Muscle layer of duodenum (tissue), 2 donors: ENCODE measurements at regions not wholly inside any gene's neighbourhood (a gene's known extent, or its start where the extent isn't known, plus 50 kb on each side); places are given as distances from the start of the nearest gene placed in this dataset.
A peak's percentile ranks its signal among the peaks of the same experiment; 100 is the strongest.
"Not testable (repeated sequence)": the region's sequence is repeated elsewhere in the genome, so short reads cannot be mapped to it uniquely, and the experiment has no call there.

ENCODE experiments used
- H3K27ac ChIP-seq: one replicate; pipeline ENCODE4 v1.7.0; 2013; ENCODE audit warnings: mild to moderate bottlenecking, low read length
- H3K27me3 ChIP-seq: one replicate; pipeline ENCODE4 v1.7.0; 2013; ENCODE audit warnings: low read depth, mild to moderate bottlenecking, control low read depth, low read length
- H3K36me3 ChIP-seq, 2 donors: one replicate each; pipeline ENCODE4 v1.7.0; 2013; ENCODE audit warnings: low read length in 2 of 2, control low read depth in 1 of 2, mild to moderate bottlenecking in 1 of 2; ENCODE audit not compliant: insufficient read depth in 2 of 2, control insufficient read depth in 1 of 2
- H3K4me1 ChIP-seq, 2 donors: one replicate each; pipeline ENCODE4 v1.7.0; 2013; ENCODE audit warnings: low read length in 2 of 2, mild to moderate bottlenecking in 2 of 2, control low read depth in 1 of 2, moderate library complexity in 1 of 2; ENCODE audit not compliant: insufficient read depth in 2 of 2, control insufficient read depth in 1 of 2
- H3K4me3 ChIP-seq, 2 donors: one replicate each; pipeline ENCODE4 v1.7.0; 2013; ENCODE audit warnings: low read length in 2 of 2, low read depth in 1 of 2, mild to moderate bottlenecking in 1 of 2
- H3K9me3 ChIP-seq, 2 donors: one replicate each; pipeline ENCODE4 v1.7.0; 2013; ENCODE audit warnings: low read length in 2 of 2, control low read depth in 1 of 2, mild to moderate bottlenecking in 1 of 2; ENCODE audit not compliant: control insufficient read depth in 1 of 2
- donor health status: healthy.

GRCh38 chr13:57843521-57843920 is 212.0 kb downstream of the PCDH17 start:
- H3K9me3 ChIP-seq = peaks cover 0 to 17% of the 10 kb centered on the region in 2 donors
- H3K27ac ChIP-seq = no peak overlapping the region
- H3K4me3 ChIP-seq = no peak overlapping the region
- H3K36me3 ChIP-seq = no peaks in the 10 kb centered on the region
- no peaks in the 10 kb centered on the region for H3K4me1 ChIP-seq
- H3K27me3 ChIP-seq = no peaks in the 10 kb centered on the region

GRCh38 chr13:57846600-57847173 is 215.1 kb downstream of the PCDH17 start:
- H3K4me3 ChIP-seq = peak overlapping the region in 1 of 2 donors; percentile 32

DNA sequence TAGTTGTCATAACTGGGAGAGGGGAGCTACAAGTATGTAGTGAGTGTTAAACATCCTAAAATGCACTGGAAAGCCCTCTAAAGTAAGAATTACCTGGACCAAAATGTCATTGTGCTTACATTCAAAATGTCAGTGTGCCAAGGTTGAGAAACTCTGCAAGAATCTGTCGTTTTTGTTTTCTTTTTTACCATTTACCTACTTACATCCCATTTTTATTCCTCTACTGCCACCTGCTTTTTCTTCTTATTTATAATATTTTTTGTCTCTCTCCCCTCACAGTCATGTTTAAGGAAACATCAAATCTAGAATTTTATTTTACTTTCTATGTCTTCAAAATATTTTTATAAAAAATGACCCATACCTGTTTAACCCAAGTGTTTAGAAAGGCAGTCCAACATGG is 226.4 kb downstream of the PCDH17 start:
- no peak overlapping the region for H3K4me3 ChIP-seq
- H3K27ac ChIP-seq = no peak overlapping the region
- H3K27me3 ChIP-seq = no peaks in the 10 kb centered on the region
- no peaks in the 10 kb centered on the region for H3K36me3 ChIP-seq
- H3K9me3 ChIP-seq = no peaks in the 10 kb centered on the region
- H3K4me1 ChIP-seq = no peaks in the 10 kb centered on the region

More at GRCh38 chr13:57846600-57847173, 215.1 kb downstream of the PCDH17 start:
- Histone ChIP-seq H3K27ac (no peak overlapping the region), H3K27me3 (no peaks in the 10 kb centered on the region), H3K9me3 (peaks cover 0 to 17% of the 10 kb centered on the region in 2 donors), H3K36me3 (no peaks in the 10 kb centered on the region), H3K4me1 (no peaks in the 10 kb centered on the region)

GRCh38 chr13:57858376-57858775 is 226.8 kb downstream of the PCDH17 start:
- Histone ChIP-seq H3K9me3 (no peaks in the 10 kb centered on the region), H3K4me1 (no peaks in the 10 kb centered on the region), H3K4me3 (no peak overlapping the region), H3K27ac (no peak overlapping the region), H3K36me3 (no peaks in the 10 kb centered on the region), H3K27me3 (no peaks in the 10 kb centered on the region)

DNA sequence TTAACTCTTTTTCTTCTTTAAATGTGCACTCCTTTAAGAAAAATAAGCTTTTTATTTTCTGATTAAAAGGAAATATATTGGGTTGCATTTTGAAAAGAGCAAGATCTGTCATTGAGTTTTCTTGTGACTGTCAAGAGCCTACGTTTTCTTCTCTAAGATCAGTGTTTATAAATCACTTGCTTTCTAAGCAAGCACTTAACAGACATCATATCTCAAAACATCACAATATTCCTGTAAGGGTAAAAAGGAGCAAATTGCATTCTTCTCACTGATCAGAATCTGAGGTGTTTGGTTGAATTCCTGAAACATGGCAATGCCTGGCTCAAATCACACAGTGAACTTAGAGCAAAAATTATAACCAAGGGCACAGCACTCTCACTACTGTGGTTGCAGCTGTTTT is 231.3 kb downstream of the PCDH17 start:
- Histone ChIP-seq H3K4me3 (no peak overlapping the region), H3K27me3 (no peaks in the 10 kb centered on the region), H3K9me3 (peaks cover 0 to 9% of the 10 kb centered on the region in 2 donors), H3K27ac (no peak overlapping the region), H3K36me3 (no peaks in the 10 kb centered on the region), H3K4me1 (no peaks in the 10 kb centered on the region)

GRCh38 chr13:57865600-57866294 is 234.2 kb downstream of the PCDH17 start:
- no peaks in the 10 kb centered on the region for H3K4me1 ChIP-seq
- H3K27ac ChIP-seq = no peak overlapping the region
- no peaks in the 10 kb centered on the region for H3K27me3 ChIP-seq
- H3K9me3 ChIP-seq = peaks cover 0 to 13% of the 10 kb centered on the region in 2 donors
- no peak overlapping the region for H3K4me3 ChIP-seq
- H3K36me3 ChIP-seq = no peaks in the 10 kb centered on the region

GRCh38 chr13:57874530-57874929 is 243.0 kb downstream of the PCDH17 start:
- Histone ChIP-seq H3K27me3 (no peaks in the 10 kb centered on the region), H3K36me3 (no peaks in the 10 kb centered on the region), H3K4me1 (no peaks in the 10 kb centered on the region), H3K27ac (no peak overlapping the region), H3K4me3 (no peak overlapping the region), H3K9me3 (peaks cover 0 to 4% of the 10 kb centered on the region in 2 donors)

GRCh38 chr13:57877601-57878000 is 246.1 kb downstream of the PCDH17 start:
- Histone ChIP-seq H3K36me3 (no peaks in the 10 kb centered on the region), H3K27ac (no peak overlapping the region), H3K4me3 (no peak overlapping the region), H3K27me3 (no peaks in the 10 kb centered on the region), H3K4me1 (no peaks in the 10 kb centered on the region), H3K9me3 (no peaks in the 10 kb centered on the region)

DNA sequence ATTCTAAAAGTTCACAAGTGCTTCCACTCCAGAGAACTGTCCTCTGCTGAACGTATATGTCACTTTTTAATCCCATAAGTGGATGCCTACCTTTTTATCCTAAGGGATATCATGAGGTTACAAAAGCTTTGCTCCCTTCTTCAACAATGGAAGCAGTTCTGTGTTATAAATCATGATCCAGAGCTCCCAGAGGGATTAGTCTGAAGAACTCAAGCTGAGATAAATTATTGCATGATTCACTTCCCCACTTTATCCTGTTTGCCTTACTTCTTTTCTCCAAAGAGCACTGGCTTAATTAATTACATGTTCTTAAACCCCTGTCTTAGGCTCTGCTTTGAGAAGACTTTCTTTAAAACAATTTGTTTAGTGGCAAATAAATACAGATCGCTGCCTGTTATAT is 246.7 kb downstream of the PCDH17 start:
- no peaks in the 10 kb centered on the region for H3K27me3 ChIP-seq

GRCh38 chr13:57897225-57897624 is 265.7 kb downstream of the PCDH17 start:
- Histone ChIP-seq H3K4me3 (no peak overlapping the region), H3K27me3 (no peaks in the 10 kb centered on the region), H3K9me3 (no peaks in the 10 kb centered on the region), H3K4me1 (no peaks in the 10 kb centered on the region), H3K36me3 (no peaks in the 10 kb centered on the region), H3K27ac (no peak overlapping the region)

More for the DNA sequence above, 246.7 kb downstream of the PCDH17 start:
- H3K36me3 ChIP-seq = no peaks in the 10 kb centered on the region
- H3K4me1 ChIP-seq = no peaks in the 10 kb centered on the region
- H3K9me3 ChIP-seq = no peaks in the 10 kb centered on the region
- H3K4me3 ChIP-seq = no peak overlapping the region
- H3K27ac ChIP-seq = no peak overlapping the region

- no peaks in the 10 kb centered on the region for H3K36me3 ChIP-seq
- no peaks in the 10 kb centered on the region for H3K27me3 ChIP-seq
- H3K4me1 ChIP-seq = no peaks in the 10 kb centered on the region
- no peak overlapping the region for H3K4me3 ChIP-seq
- H3K27ac ChIP-seq = no peak overlapping the region
- H3K9me3 ChIP-seq = no peaks in the 10 kb centered on the region
Measured at GRCh38 chr13:57899096-57899495, 267.6 kb downstream of the PCDH17 start.

GRCh38 chr13:57909833-57910232 is 278.3 kb downstream of the PCDH17 start:
- not testable (repeated sequence) for H3K36me3 ChIP-seq, H3K9me3 ChIP-seq, H3K4me3 ChIP-seq, H3K27me3 ChIP-seq, H3K27ac ChIP-seq, H3K4me1 ChIP-seq
